Hematopoietic multipotent progenitor cell treated with erythropoietin and hydrocortisone succinate and interleukin-3 and kit ligand, for 8 days (in vitro differentiated cells): ENCODE measurements at regions not wholly inside any gene's neighbourhood (a gene's known extent, or its start where the extent isn't known, plus 50 kb on each side); places are given as distances from the start of the nearest gene placed in this dataset.
"Not testable (repeated sequence)": the region's sequence is repeated elsewhere in the genome, so short reads cannot be mapped to it uniquely, and the experiment has no call there.

Experiments
- DNase-seq: peaks from one replicate; pipeline ENCODE4 v3.0.0-alpha.2; 2015

DNA sequence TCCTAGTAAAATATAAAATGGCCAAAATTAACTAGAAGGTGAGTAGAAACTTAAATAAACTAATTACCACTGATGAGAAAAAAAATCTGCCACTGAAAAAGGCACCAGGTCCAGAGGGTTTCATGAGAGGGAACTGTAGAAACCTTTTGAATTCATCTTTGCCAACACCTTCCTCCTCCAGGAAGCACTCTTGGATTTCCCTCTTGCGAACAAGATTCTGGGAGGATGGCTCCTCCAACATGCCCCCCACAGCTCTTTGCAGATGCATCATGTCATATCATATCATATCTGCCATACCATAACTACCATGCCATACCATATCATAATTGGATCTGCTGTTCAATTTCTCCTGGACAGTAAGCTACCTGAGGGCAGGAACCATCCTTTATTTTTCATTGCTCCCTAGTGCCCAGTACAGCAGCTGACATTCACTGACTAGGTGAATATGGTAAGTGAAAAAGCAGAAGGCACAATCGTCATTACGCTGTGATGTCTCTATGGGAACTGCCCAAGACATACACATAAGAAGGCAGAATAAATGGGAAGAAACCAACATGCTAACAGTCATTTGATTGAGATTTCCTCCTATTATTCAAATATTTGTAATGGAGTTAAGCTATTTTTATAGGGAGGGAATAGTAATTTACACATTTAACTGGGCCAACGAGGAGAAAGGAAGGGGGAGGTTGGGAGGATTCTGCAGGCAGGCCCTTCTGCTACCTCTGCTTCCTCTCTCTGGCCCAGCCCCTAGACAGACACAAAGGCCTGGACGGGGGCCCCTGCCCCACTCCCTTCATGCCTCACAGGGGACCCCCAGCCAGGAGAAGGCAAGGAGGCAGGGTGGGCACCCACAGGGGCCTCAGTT is 110.1 kb upstream of the SMURF2 start:
- DNase-seq = no peak

GRCh38 chr17:64769712-64770111 is 107.6 kb upstream of the SMURF2 start:
- no peak for DNase-seq

DNA sequence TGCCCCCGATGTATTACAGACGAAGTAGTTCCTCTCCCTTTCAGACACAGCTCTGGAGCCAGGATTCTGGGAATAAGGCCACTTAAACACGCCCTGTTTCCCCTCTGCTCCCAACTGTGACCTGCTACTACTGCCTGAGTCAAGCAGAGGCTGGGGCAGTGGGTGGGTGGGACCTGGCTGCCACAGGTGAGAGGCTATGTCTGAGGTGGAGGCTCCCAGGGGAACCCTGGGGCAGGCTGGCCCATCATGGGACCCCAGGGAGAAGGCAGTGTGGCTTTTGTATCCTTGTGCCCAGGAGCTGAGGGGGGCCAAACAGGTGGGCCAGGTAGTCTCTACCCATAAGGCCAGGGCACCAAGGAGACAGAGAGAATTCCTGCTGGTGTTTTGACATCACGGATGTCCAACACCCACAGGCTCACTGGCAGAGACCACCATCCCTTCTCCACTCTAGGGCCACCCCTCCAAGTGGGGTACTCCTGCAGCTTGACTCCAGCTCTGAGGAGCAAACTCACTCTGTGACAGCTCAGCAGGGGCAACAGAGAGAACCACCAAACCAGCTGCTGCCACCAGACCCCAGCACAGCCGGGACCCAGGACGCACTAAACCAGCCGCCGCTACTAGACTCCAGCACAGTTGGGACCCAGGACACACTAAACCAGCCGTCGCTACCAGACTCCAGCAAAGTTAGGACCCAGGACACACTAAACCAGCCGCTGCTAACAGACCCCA is 105.3 kb upstream of the SMURF2 start:
- no peak for DNase-seq

DNA sequence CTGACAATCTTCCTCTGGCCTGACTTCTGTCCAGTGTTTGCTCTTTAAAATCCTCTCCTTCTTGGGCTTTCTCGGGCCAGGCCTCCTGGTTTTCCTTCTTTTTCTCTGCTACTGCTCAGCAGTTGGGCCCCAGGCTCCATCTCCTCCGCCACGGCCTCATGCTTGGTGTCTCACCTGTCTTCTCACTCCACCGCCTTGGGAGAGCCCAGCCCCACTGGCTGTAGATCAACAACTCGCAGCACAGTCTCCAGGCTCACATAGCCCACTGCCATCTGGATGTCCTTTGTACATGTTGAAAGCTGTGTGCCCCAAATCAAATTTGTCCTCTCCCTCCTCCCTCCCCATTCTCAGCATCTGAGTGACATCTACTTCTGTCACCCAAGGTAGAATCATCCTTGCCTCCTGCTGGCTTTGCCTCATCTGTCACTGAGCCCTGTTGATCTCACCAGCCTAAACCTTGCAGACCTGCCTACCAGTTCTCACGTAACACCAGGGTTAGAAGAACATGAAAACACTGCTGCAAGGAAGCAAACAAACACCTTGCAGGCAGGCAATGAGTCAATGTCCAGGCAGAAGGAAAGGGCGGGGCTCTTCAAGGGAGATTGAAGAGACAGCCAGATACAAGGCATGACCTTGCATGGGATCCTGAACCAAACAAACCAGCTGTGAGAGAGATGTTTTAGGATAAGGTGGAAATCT is 103.2 kb upstream of the SMURF2 start:
- no peak for DNase-seq

- DNase-seq = no peak
Measured at GRCh38 chr17:64750891-64751677, 89.0 kb upstream of the SMURF2 start.

DNA sequence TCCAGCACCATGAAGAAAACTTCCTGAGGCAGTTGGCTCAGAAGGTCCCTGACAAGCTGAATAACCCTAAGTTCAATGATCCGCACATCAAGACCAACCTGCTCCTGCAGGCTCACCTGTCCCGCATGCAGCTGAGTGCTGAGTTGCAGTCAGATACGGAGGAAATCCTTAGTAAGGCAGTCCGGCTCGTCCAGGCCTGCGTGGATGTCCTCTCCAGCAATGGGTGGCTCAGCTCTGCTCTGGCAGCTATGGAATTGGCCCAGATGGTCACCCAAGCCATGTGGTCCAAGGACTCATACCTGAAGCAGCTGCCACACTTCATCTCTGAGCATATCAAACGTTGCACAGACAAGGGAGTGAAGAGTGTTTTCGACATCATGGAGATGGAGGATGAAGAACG is 88.4 kb upstream of the SMURF2 start:
- no peak for DNase-seq

- no peak for DNase-seq
Measured at GRCh38 chr17:64749306-64749705, 87.2 kb upstream of the SMURF2 start.

- no peak for DNase-seq
Measured at GRCh38 chr17:64747938-64748540, 85.9 kb upstream of the SMURF2 start.

- DNase-seq = no peak
Measured at GRCh38 chr17:64742326-64742725, 80.2 kb upstream of the SMURF2 start.

DNA sequence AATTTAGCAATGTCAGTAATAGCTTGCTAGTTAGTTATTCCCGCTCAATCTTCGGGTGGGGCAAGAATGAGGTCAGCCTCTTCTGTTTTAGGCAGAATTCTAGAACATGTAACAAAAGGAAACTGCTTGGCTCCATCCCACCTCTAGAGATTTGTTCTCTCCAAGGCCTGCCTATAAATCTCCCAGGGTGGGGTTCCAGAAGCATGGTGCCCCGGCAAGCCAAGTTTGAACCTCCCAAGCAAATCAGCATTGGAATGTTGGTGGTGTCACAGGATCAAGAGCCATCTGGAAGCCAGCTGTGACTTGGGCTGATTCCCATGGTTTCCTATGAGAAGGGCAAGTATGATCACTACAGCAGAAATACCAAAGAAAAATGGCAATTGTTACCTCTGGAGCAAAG is 79.8 kb upstream of the SMURF2 start:
- not testable (repeated sequence) for DNase-seq

DNA sequence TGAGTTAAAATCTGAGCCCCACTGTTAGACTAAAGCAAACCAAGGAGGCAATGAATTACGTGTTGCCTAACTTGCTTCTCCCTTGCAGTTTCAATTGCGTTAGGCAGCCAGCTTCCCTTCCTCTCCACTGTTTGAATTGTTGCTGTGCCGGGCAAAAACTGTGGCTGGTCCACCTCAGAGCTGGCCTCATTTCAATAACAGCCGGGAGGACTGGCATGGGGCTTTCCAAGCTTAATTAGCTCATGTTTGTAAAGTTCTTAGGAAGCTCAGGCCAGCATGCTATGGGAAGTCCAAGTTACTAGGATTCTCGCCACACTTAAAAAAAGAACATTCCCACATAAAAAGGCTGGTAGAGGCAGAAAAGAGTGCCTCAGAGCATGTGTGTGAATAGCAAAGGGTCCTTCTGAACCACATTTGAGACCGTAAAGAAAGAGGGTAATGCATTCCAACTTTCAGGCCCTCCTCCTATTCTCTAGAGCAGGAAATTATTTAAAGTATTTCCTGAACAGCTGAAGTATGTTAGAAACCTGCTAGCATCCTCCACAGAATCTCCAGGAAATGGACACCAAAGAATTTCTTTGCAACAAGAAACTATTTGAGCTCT is 79.0 kb upstream of the SMURF2 start:
- DNase-seq = no peak

- DNase-seq = no peak
Measured at GRCh38 chr17:64739316-64740058, 77.4 kb upstream of the SMURF2 start.

- peak; percentile 36 for DNase-seq
Measured at GRCh38 chr17:64736804-64737492, 74.8 kb upstream of the SMURF2 start.

DNA sequence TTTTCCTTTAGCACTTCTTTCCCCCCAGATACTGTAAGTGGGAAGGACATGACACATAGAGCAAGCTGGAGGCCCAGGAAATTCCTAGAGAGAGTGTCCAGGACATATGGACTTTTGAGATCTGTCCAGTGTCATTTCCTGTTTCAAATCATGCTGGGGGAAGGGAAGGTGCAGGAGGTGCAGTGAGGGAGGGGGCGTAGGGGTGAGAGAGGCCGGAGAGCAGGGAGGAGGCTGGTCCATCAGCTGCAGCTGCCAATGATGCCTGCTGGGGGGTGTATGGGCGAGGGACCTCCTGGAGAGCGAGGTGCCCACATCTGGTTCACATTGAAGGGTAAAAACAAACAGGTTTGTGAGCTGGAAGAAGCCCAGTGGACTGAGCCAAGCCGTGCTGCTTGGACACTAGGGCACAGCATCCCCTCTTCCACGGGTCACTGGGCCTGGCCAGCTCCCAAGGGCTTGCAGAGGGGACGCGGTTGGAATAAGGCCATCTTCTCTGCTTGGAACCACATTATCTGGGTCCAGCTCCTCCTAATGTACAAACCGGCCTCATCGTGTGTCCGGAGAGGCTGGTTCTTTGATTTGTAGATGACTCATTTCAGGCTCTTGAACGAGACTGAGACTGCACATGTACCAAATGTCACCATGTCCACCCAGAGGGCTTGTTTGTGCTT is 70.4 kb upstream of the SMURF2 start:
- DNase-seq = no peak

DNA sequence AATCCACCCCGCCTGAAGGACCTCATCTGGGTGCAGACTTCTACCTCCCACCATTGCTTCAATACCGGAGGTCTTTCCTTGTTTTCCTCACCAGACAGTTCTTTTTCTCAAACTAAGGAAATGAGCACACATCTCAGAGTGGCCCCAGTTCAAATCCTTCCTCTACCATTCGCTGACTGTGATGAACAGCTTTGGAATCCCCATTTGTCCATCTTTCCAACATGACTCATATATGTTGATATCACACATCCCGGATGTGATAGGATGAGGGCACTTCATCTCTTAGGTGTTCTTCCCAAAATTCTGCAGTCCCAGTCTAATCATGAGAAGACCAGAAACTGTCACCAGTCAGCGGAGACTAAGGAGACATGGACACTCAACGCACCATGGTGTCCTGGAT is 67.9 kb upstream of the SMURF2 start:
- DNase-seq = not testable (repeated sequence)

- no peak for DNase-seq
Measured at GRCh38 chr17:64729201-64729600, 67.1 kb upstream of the SMURF2 start.

- no peak for DNase-seq
Measured at GRCh38 chr17:64728041-64728695, 66.1 kb upstream of the SMURF2 start.

DNA sequence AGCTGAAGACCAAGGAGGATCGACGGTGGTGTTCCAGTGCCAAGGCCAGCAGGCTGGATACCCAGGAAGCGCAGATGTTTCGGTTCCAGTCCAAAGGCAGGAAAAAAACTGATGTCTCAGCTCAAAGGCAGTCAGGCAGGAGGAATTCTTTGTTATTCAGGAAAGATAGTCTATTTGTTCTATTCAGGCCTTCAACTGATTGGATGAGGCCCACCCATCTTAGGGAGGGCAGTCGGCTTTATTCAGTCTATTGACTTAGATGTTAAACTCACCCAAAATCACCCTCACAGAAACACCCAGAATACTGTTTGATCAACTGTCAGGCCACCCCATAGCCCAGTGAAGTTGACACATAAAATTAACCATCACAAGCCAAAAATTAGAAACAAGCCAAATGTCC is 63.9 kb upstream of the SMURF2 start:
- DNase-seq = not testable (repeated sequence)

DNA sequence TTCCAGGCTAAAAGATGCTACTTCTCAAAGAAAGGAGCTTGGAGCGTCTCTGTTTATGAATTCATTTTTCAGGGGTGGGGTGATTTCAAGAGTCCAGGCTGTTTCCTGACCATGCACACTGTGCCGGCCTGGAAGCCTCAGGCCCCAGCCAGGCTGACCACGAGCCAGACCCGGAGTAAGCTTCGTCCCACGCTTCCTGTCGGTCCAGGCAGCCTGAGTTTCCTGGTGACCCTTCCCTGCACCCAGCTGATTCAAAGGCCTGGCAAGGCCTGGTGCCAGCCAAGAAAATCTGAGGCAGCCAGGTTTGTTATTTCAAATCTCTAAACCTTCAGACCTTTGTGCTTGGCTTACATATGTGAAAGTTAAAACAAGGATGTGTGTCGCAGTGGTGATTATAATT is 62.1 kb upstream of the SMURF2 start:
- not testable (repeated sequence) for DNase-seq
